IPS-15b (cell line): ENCODE measurements at regions not wholly inside any gene's neighbourhood (a gene's known extent, or its start where the extent isn't known, plus 50 kb on each side); places are given as distances from the start of the nearest gene placed in this dataset.

Experiments
- H3K27me3 ChIP-seq: one replicate; pipeline ENCODE4 v1.6.1; 2013; ENCODE audit warnings: low read length; ENCODE audit not compliant: control insufficient read depth, insufficient read depth
- H3K36me3 ChIP-seq: one replicate; pipeline ENCODE4 v1.6.1; 2013; ENCODE audit warnings: low read length; ENCODE audit not compliant: control insufficient read depth, insufficient read depth
- H3K4me1 ChIP-seq: one replicate; pipeline ENCODE4 v1.6.1; 2013; ENCODE audit warnings: mild to moderate bottlenecking, low read length; ENCODE audit not compliant: control insufficient read depth, insufficient read depth
- H3K4me3 ChIP-seq: one replicate; pipeline ENCODE4 v1.5.1; 2013; ENCODE audit warnings: low read depth, low read length
- H3K9ac ChIP-seq: one replicate; pipeline ENCODE4 v1.6.1; 2013; ENCODE audit warnings: low read depth, mild to moderate bottlenecking, low read length
- H3K9me3 ChIP-seq: one replicate; pipeline ENCODE4 v1.6.1; 2013; ENCODE audit warnings: mild to moderate bottlenecking, low read length; ENCODE audit not compliant: control insufficient read depth, insufficient read depth

GRCh38 chr11:120031612-120032600 lies 106.0 kb downstream of the TRIM29 start:
- peaks cover 2% of the 10 kb centered on the region for H3K4me1 ChIP-seq
- no peaks in the 10 kb centered on the region for H3K9me3 ChIP-seq
- H3K36me3 ChIP-seq = no peaks in the 10 kb centered on the region
- no peak overlapping the region for H3K9ac ChIP-seq
- no peak overlapping the region for H3K4me3 ChIP-seq
- no peaks in the 10 kb centered on the region for H3K27me3 ChIP-seq

GRCh38 chr11:120031156-120031555 lies 106.8 kb downstream of the TRIM29 start:
- H3K4me1 ChIP-seq = peaks cover 2% of the 10 kb centered on the region
- H3K36me3 ChIP-seq = no peaks in the 10 kb centered on the region
- no peaks in the 10 kb centered on the region for H3K9me3 ChIP-seq
- H3K9ac ChIP-seq = no peak overlapping the region
- H3K27me3 ChIP-seq = no peaks in the 10 kb centered on the region
- no peak overlapping the region for H3K4me3 ChIP-seq

GRCh38 chr11:120030411-120030810 lies 107.5 kb downstream of the TRIM29 start:
- peaks cover 2% of the 10 kb centered on the region for H3K4me1 ChIP-seq
- H3K27me3 ChIP-seq = no peaks in the 10 kb centered on the region
- no peak overlapping the region for H3K9ac ChIP-seq
- H3K36me3 ChIP-seq = no peaks in the 10 kb centered on the region
- no peaks in the 10 kb centered on the region for H3K9me3 ChIP-seq
- no peak overlapping the region for H3K4me3 ChIP-seq

- no peaks in the 10 kb centered on the region for H3K9me3 ChIP-seq
- no peak overlapping the region for H3K4me3 ChIP-seq
- H3K27me3 ChIP-seq = no peaks in the 10 kb centered on the region
- H3K4me1 ChIP-seq = peaks cover 2% of the 10 kb centered on the region
- H3K9ac ChIP-seq = no peak overlapping the region
- H3K36me3 ChIP-seq = no peaks in the 10 kb centered on the region
Observed at GRCh38 chr11:120029321-120029720, 108.6 kb downstream of the TRIM29 start.

- Histone ChIP-seq H3K4me3 (no peak overlapping the region), H3K27me3 (no peaks in the 10 kb centered on the region), H3K36me3 (no peaks in the 10 kb centered on the region), H3K9me3 (no peaks in the 10 kb centered on the region), H3K4me1 (peaks cover 2% of the 10 kb centered on the region), H3K9ac (no peak overlapping the region)
Observed at GRCh38 chr11:120028897-120029258, 109.0 kb downstream of the TRIM29 start.

- H3K9me3 ChIP-seq = no peaks in the 10 kb centered on the region
- no peaks in the 10 kb centered on the region for H3K36me3 ChIP-seq
- no peaks in the 10 kb centered on the region for H3K27me3 ChIP-seq
- H3K9ac ChIP-seq = no peak overlapping the region
- H3K4me1 ChIP-seq = peaks cover 4% of the 10 kb centered on the region
- H3K4me3 ChIP-seq = no peak overlapping the region
Observed at GRCh38 chr11:120028181-120028896, 109.6 kb downstream of the TRIM29 start.

- Histone ChIP-seq H3K9me3 (no peaks in the 10 kb centered on the region), H3K9ac (no peak overlapping the region), H3K36me3 (no peaks in the 10 kb centered on the region), H3K27me3 (no peaks in the 10 kb centered on the region), H3K4me1 (peaks cover 11% of the 10 kb centered on the region), H3K4me3 (no peak overlapping the region)
Observed at GRCh38 chr11:120027546-120028180, 110.2 kb downstream of the TRIM29 start.

GRCh38 chr11:120025606-120026335 lies 112.1 kb downstream of the TRIM29 start:
- no peak overlapping the region for H3K4me3 ChIP-seq
- no peaks in the 10 kb centered on the region for H3K27me3 ChIP-seq
- no peaks in the 10 kb centered on the region for H3K9me3 ChIP-seq
- H3K4me1 ChIP-seq = peaks cover 11% of the 10 kb centered on the region
- H3K9ac ChIP-seq = no peak overlapping the region
- H3K36me3 ChIP-seq = no peaks in the 10 kb centered on the region

- Histone ChIP-seq H3K27me3 (no peaks in the 10 kb centered on the region), H3K9me3 (no peaks in the 10 kb centered on the region), H3K4me1 (peaks cover 8% of the 10 kb centered on the region), H3K4me3 (no peak overlapping the region), H3K9ac (no peak overlapping the region), H3K36me3 (no peaks in the 10 kb centered on the region)
Observed at GRCh38 chr11:120024586-120024985, 113.3 kb downstream of the TRIM29 start.

GRCh38 chr11:120024046-120024445 lies 113.9 kb downstream of the TRIM29 start:
- no peaks in the 10 kb centered on the region for H3K36me3 ChIP-seq
- no peak overlapping the region for H3K9ac ChIP-seq
- no peaks in the 10 kb centered on the region for H3K9me3 ChIP-seq
- no peak overlapping the region for H3K4me3 ChIP-seq
- H3K27me3 ChIP-seq = no peaks in the 10 kb centered on the region
- H3K4me1 ChIP-seq = peaks cover 8% of the 10 kb centered on the region

- no peak overlapping the region for H3K9ac ChIP-seq
- H3K4me3 ChIP-seq = no peak overlapping the region
- peaks cover 8% of the 10 kb centered on the region for H3K4me1 ChIP-seq
- H3K27me3 ChIP-seq = no peaks in the 10 kb centered on the region
- no peaks in the 10 kb centered on the region for H3K36me3 ChIP-seq
- no peaks in the 10 kb centered on the region for H3K9me3 ChIP-seq
Observed at GRCh38 chr11:120023551-120023950, 114.4 kb downstream of the TRIM29 start.
